HepG2 (cell line): ENCODE measurements at regions not wholly inside any gene's neighbourhood (a gene's known extent, or its start where the extent isn't known, plus 50 kb on each side); places are given as distances from the start of the nearest gene placed in this dataset.

Source experiments
- ATAC-seq: fragments of 200-7000 bp; cut with Tn5 transposase; 3 replicates; pipeline ENCODE4 v1.9.1; 2020; ENCODE audit warnings: mild to moderate bottlenecking, moderate library complexity
- BruUV-seq: library from RNA; stranded (reverse); fragments of 400-500 nt; replicated peaks from 2 replicates; lab custom pipeline; 2021; lab: Mats Ljungman, UMichigan
- CTCF ChIA-PET: fragments of 300-600 bp; formaldehyde crosslinking; extraction: SDS; loops from one replicate; lab custom pipeline; 2021; ENCODE audit warnings: low total read pairs, inconsistent platforms, low intra/inter-chr PET ratio; lab: Yijun Ruan, JAX
- POLR2A ChIA-PET: fragments of 350-600 bp; sonication (Branson Sonifier 250); formaldehyde crosslinking; loops from one replicate; lab custom pipeline; 2020; ENCODE audit warnings: antibody characterized with exemption, inconsistent platforms; lab: Yijun Ruan, JAX
- DNase-seq: peaks from one replicate; pipeline ENCODE4 v3.0.0-alpha.2; 2015; ENCODE audit warnings: low spot score
- FAIRE-seq: peaks from 3 replicates; lab custom pipeline; 2011; peaks lifted over from hg19 to GRCh38; lab: Jason Lieb, UNC
- H2AFZ ChIP-seq: one replicate; pipeline ENCODE4 v1.6.1; 2011; ENCODE audit warnings: low read length, inconsistent platforms
- H3K27ac ChIP-seq: fragments of 300-600 bp; 3 replicates; pipeline ENCODE4 v1.8.0; 2011; ENCODE audit warnings: mixed run types, mild to moderate bottlenecking, mixed read lengths, low read length, inconsistent platforms; ENCODE audit not compliant: insufficient read depth; ENCODE audit errors: extremely low read length
- H3K27me3 ChIP-seq, 2 experiments: fragments of 200-600 bp in 1 of 2; 2 replicates in 1 of 2; 3 replicates in 1 of 2; pipeline versions ENCODE4 v1.6.0 to v1.8.0; 2011; ENCODE audit warnings: low read length in 2 of 2, mild to moderate bottlenecking in 2 of 2, moderate library complexity in 2 of 2, inconsistent platforms in 1 of 2; ENCODE audit not compliant: insufficient read depth in 2 of 2, control insufficient read depth in 1 of 2
- H3K36me3 ChIP-seq, 2 experiments: fragments of 200-600 bp in 1 of 2; replicated peaks in 1 of 2; 2 replicates in 1 of 2; 3 replicates in 1 of 2; pipeline versions ENCODE4 v1.5.1 to v1.8.0; 2011; ENCODE audit warnings: low read length in 2 of 2, inconsistent platforms in 1 of 2; ENCODE audit not compliant: insufficient read depth in 2 of 2, control insufficient read depth in 1 of 2
- H3K4me1 ChIP-seq: 2 replicates; pipeline ENCODE4 v1.5.1; 2012; ENCODE audit warnings: low read length, inconsistent platforms; ENCODE audit not compliant: insufficient read depth
- H3K4me2 ChIP-seq: 2 replicates; pipeline ENCODE4 v1.6.0; 2011; ENCODE audit warnings: low read depth, low read length, inconsistent platforms
- H3K4me3 ChIP-seq, 3 experiments: fragments of 200-600 bp in 1 of 3; sonication (generic), shearing (Covaris generic) in 1 of 3; replicated peaks in 1 of 3; 2 replicates each; pipeline ENCODE4 v1.5.1; 2011 to 2016; ENCODE audit warnings: low read length in 3 of 3, inconsistent platforms in 2 of 3, low read depth in 2 of 3, mild to moderate bottlenecking in 2 of 3, control low read depth in 1 of 3, mixed read lengths in 1 of 3; ENCODE audit not compliant: insufficient read depth in 1 of 3
- H3K79me2 ChIP-seq: one replicate; pipeline ENCODE4 v1.6.1; 2011; ENCODE audit warnings: low read length, inconsistent platforms; ENCODE audit not compliant: insufficient read depth
- H3K9ac ChIP-seq: 2 replicates; pipeline ENCODE4 v1.6.0; 2011; ENCODE audit warnings: mild to moderate bottlenecking, low read depth, low read length, inconsistent platforms; ENCODE audit not compliant: insufficient read depth
- H3K9me3 ChIP-seq: 2 replicates; pipeline ENCODE4 v1.5.1; 2012; ENCODE audit warnings: mild to moderate bottlenecking, low read length
- H4K20me1 ChIP-seq: 2 replicates; pipeline ENCODE4 v1.6.0; 2011; ENCODE audit warnings: inconsistent platforms, mild to moderate bottlenecking, low read length, moderate library complexity; ENCODE audit not compliant: insufficient read depth
- ARNTL ChIP-seq: sonication (generic); formaldehyde crosslinking; IDR thresholded peaks from 2 replicates; pipeline ENCODE4 v1.4.0; 2020; ENCODE audit warnings: mild to moderate bottlenecking, missing genetic modification reagents
- KDM2A ChIP-seq: sonication (generic); formaldehyde crosslinking; IDR thresholded peaks from 2 replicates; pipeline ENCODE4 v1.4.0; 2020; ENCODE audit warnings: low read depth, missing genetic modification reagents, borderline replicate concordance
- KIAA2018 ChIP-seq: sonication (generic); formaldehyde crosslinking; IDR thresholded peaks from 2 replicates; pipeline ENCODE4 v1.5.0; 2020; ENCODE audit warnings: mild to moderate bottlenecking, missing genetic modification reagents, borderline replicate concordance
- PREB ChIP-seq: sonication (generic); formaldehyde crosslinking; IDR thresholded peaks from 2 replicates; pipeline ENCODE4 v1.4.0; 2020; ENCODE audit warnings: missing genetic modification reagents
- RBAK ChIP-seq: sonication (generic); formaldehyde crosslinking; IDR thresholded peaks from 2 replicates; pipeline ENCODE4 v1.5.1; 2020; ENCODE audit warnings: mild to moderate bottlenecking, missing genetic modification reagents
- SMAD1 ChIP-seq: sonication (generic); formaldehyde crosslinking; IDR thresholded peaks from 2 replicates; pipeline ENCODE4 v1.4.0; 2020; ENCODE audit warnings: missing genetic modification reagents, low read depth, mild to moderate bottlenecking, borderline replicate concordance
- ZBTB3 ChIP-seq: sonication (generic); formaldehyde crosslinking; IDR thresholded peaks from 2 replicates; pipeline ENCODE4 v1.4.0; 2020; ENCODE audit warnings: low read depth, mild to moderate bottlenecking, moderate library complexity, missing genetic modification reagents, borderline replicate concordance
- ZNF326 ChIP-seq: sonication (generic); formaldehyde crosslinking; IDR thresholded peaks from 2 replicates; pipeline ENCODE4 v1.4.0; 2020; ENCODE audit warnings: missing genetic modification reagents, borderline replicate concordance
- ZNF468 ChIP-seq: sonication (generic); formaldehyde crosslinking; IDR thresholded peaks from 2 replicates; pipeline ENCODE4 v1.8.0; 2022; ENCODE audit warnings: mild to moderate bottlenecking, moderate library complexity, missing genetic modification reagents
- WGBS: methylation state at CpG from one replicate; pipeline ENCODE4 v1.1.6; 2017; ENCODE audit warnings: low lambda C conversion rate; 5-methylcytosine and 5-hydroxymethylcytosine counted together
- in situ Hi-C: cut with HindIII; loops from 2 replicates; pipeline ENCODE4 v1.10.0; 2017; ENCODE audit warnings: low pct_unique_long_range_greater_than_20kb; ENCODE audit not compliant: extremely low pct_ligation_motif_present
- intact Hi-C: fragments of 100-400 bp; cut with micrococcal nuclease; formaldehyde crosslinking; loops from one replicate; pipeline ENCODE4 v1.10.0; 2022; ENCODE audit not compliant: unreplicated experiment

- POLR2A ChIA-PET, result no interaction called here
- FAIRE-seq, result no peak
These were observed 230.3 kb downstream of the MAP2K4 start for GRCh38 chr17:12250973-12251372.

More at GRCh38 chr17:12250973-12251372, 230.3 kb downstream of the MAP2K4 start:
- H3K9ac ChIP-seq, result no peak overlapping the region
- no peaks in the 10 kb centered on the region for H3K79me2 ChIP-seq
- H3K4me2 ChIP-seq, result no peak overlapping the region
- no peak overlapping the region for H3K27ac ChIP-seq
- TF ChIP-seq SMAD1 (CRISPR knock-in tag) (no peak), ZNF468 (CRISPR knock-in tag) (no peak), ZBTB3 (CRISPR knock-in tag) (no peak), RBAK (CRISPR knock-in tag) (no peak), ZNF326 (no peak), ARNTL (no peak), PREB (CRISPR knock-in tag) (no peak), KDM2A (no peak), KIAA2018 (CRISPR knock-in tag) (no peak)
- in situ Hi-C loops, result no loop called here
- peaks cover 4 to 41% of the 10 kb centered on the region in 2 experiments; a peak in 3 of 5 replicates for H3K27me3 ChIP-seq
- no peaks in the 10 kb centered on the region for H3K36me3 ChIP-seq
- H3K4me1 ChIP-seq, result no peaks in the 10 kb centered on the region
- no peaks in the 10 kb centered on the region for H3K9me3 ChIP-seq
- intact Hi-C loops, result no loop called here
- H2AFZ ChIP-seq, result no peak overlapping the region
- H4K20me1 ChIP-seq, result no peaks in the 10 kb centered on the region
- no peak for DNase-seq
- BruUV-seq, result no TSS peak
- ATAC-seq, result no peak
- H3K4me3 ChIP-seq, result no peak overlapping the region
- CTCF ChIA-PET, result no interaction called here
- WGBS, result 47% methylated on average over 4 of the region's 4 CpGs
